Lung (tissue), 11 donors: ENCODE measurements at regions not wholly inside any gene's neighbourhood (a gene's known extent, or its start where the extent isn't known, plus 50 kb on each side); places are given as distances from the start of the nearest gene placed in this dataset.
"Not testable (repeated sequence)": the region's sequence is repeated elsewhere in the genome, so short reads cannot be mapped to it uniquely, and the experiment has no call there.

Experiments used
- ATAC-seq: fragments of 200-7000 bp; cut with Tn5 transposase; one replicate; pipeline ENCODE4 v1.9.1; 2020; ENCODE audit warnings: moderate number of reproducible peaks; ENCODE audit not compliant: insufficient read depth, low FRiP score
- DNase-seq, 3 donors: peaks; one replicate each; pipeline ENCODE4 v3.0.0-alpha.2; 2013 to 2017
- H3K27ac ChIP-seq, 2 donors: one replicate each; pipeline ENCODE4 v1.5.1; 2013; ENCODE audit warnings: mild to moderate bottlenecking in 2 of 2, moderate library complexity in 2 of 2, control low read depth in 1 of 2, inconsistent platforms in 1 of 2, low read depth in 1 of 2, low read length in 1 of 2
- H3K27me3 ChIP-seq, 3 donors: one replicate each; pipeline ENCODE4 v1.5.1; 2013; ENCODE audit warnings: low read length in 2 of 3; ENCODE audit not compliant: control insufficient read depth in 3 of 3, insufficient read depth in 3 of 3
- H3K36me3 ChIP-seq, 4 donors: one replicate each; pipeline ENCODE4 v1.5.1; 2013; ENCODE audit warnings: low read length in 4 of 4, mild to moderate bottlenecking in 1 of 4, moderate library complexity in 1 of 4; ENCODE audit not compliant: control insufficient read depth in 4 of 4, insufficient read depth in 4 of 4
- H3K4me1 ChIP-seq, 5 donors: one replicate each; pipeline ENCODE4 v1.5.1; 2013; ENCODE audit warnings: low read length in 5 of 5, mild to moderate bottlenecking in 2 of 5, moderate library complexity in 1 of 5; ENCODE audit not compliant: control insufficient read depth in 5 of 5, insufficient read depth in 5 of 5
- H3K4me3 ChIP-seq: one replicate; pipeline ENCODE4 v1.5.1; 2013; ENCODE audit warnings: mild to moderate bottlenecking, control low read depth, moderate library complexity
- H3K9ac ChIP-seq, 2 donors: one replicate each; pipeline ENCODE4 v1.5.1; 2013; ENCODE audit warnings: low read length in 2 of 2, control low read depth in 1 of 2; ENCODE audit not compliant: insufficient read depth in 1 of 2
- H3K9me3 ChIP-seq, 4 donors: one replicate each; pipeline ENCODE4 v1.5.1; 2013; ENCODE audit warnings: low read length in 3 of 4, mild to moderate bottlenecking in 1 of 4, moderate library complexity in 1 of 4; ENCODE audit not compliant: control insufficient read depth in 4 of 4, insufficient read depth in 3 of 4
- CTCF ChIP-seq: IDR thresholded peaks from 2 replicates; pipeline ENCODE4 v1.5.1; 2012; ENCODE audit warnings: mild to moderate bottlenecking; ENCODE audit errors: control extremely low read depth, extremely low read depth
- WGBS, 2 donors: extraction: QIAGEN DNeasy Blood & Tissue Kit; methylation state at CpG; one replicate each; pipeline ENCODE4 v1.1.7; 2013; 5-methylcytosine and 5-hydroxymethylcytosine counted together
- donor health status: control.
- donor health status: control.
- donor health status: Bipolar disorder and iron deficiency.
- donor health status: healthy.
- donor health status: DM: yes; HTN: yes; CAD: no.

GRCh38 chr3:6062261-6063187 lies 798.4 kb upstream of the GRM7 start:
- Histone ChIP-seq H3K27ac (no peak overlapping the region), H3K36me3 (no peaks in the 10 kb centered on the region), H3K4me1 (no peaks in the 10 kb centered on the region), H3K9me3 (peaks cover 0 to 2% (median 0%) of the 10 kb centered on the region in 4 donors), H3K27me3 (no peaks in the 10 kb centered on the region), H3K4me3 (no peak overlapping the region), H3K9ac (no peak overlapping the region)
- ATAC-seq (no peak), DNase-seq (no peak)
- WGBS, 2 donors = 71 to 83% methylated on average over 5 to 6 of the region's 6 CpGs
- TF ChIP-seq CTCF = no peak

GRCh38 chr3:6066397-6066796 lies 794.5 kb upstream of the GRM7 start:
- Histone ChIP-seq H3K27ac (no peak overlapping the region), H3K4me1 (no peaks in the 10 kb centered on the region), H3K4me3 (no peak overlapping the region), H3K9me3 (peaks cover 0 to 2% (median 0%) of the 10 kb centered on the region in 4 donors), H3K36me3 (no peaks in the 10 kb centered on the region), H3K9ac (no peak overlapping the region), H3K27me3 (no peaks in the 10 kb centered on the region)
- no peak for TF ChIP-seq CTCF
- ATAC-seq (no peak), DNase-seq (no peak)
- 61 to 64% methylated on average over 2 of the region's 2 CpGs for WGBS, 2 donors

- WGBS, 2 donors = 63 to 82% methylated on average over 17 of the region's 17 CpGs
- not testable (repeated sequence) for H3K27ac ChIP-seq, H3K4me3 ChIP-seq, H3K36me3 ChIP-seq, H3K27me3 ChIP-seq, H3K9ac ChIP-seq, ATAC-seq, DNase-seq, H3K9me3 ChIP-seq, H3K4me1 ChIP-seq
These were observed 793.9 kb upstream of the GRM7 start for GRCh38 chr3:6066868-6067578.

DNA sequence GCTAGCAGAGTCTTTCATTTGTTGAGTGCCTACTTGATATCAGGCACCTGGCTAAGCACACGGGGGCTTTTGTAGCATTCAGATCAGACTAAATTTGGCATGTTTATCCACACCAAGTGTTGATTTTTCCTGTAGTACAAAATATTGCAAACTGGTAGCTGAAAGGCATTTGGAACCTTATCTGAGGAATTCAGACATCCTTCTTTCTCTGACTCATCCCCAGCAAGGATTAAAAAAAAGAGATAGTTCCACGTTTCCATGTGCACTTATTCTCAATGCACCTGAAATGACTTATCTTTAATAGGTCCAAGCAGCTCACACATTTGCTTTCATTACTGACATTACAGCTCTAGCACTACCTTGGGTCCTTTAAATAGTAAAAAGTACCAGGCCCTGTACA lies 786.0 kb upstream of the GRM7 start:
- no peak overlapping the region for H3K27ac ChIP-seq
- ATAC-seq = no peak
- no peak for TF ChIP-seq CTCF
- no peak for DNase-seq
- no peak overlapping the region for H3K4me3 ChIP-seq
- H3K9ac ChIP-seq = no peak overlapping the region
- WGBS, 2 donors = 53 to 69% methylated on average over 2 of the region's 2 CpGs
- H3K27me3 ChIP-seq = no peaks in the 10 kb centered on the region
- H3K9me3 ChIP-seq = peaks cover 0 to 2% (median 0%) of the 10 kb centered on the region in 4 donors
- H3K36me3 ChIP-seq = no peaks in the 10 kb centered on the region
- no peaks in the 10 kb centered on the region for H3K4me1 ChIP-seq
